ENCODE measurements at regions not wholly inside any gene's neighbourhood (a gene's known extent, or its start where the extent isn't known, plus 50 kb on each side); places are given as distances from the start of the nearest gene placed in this dataset.

DNA sequence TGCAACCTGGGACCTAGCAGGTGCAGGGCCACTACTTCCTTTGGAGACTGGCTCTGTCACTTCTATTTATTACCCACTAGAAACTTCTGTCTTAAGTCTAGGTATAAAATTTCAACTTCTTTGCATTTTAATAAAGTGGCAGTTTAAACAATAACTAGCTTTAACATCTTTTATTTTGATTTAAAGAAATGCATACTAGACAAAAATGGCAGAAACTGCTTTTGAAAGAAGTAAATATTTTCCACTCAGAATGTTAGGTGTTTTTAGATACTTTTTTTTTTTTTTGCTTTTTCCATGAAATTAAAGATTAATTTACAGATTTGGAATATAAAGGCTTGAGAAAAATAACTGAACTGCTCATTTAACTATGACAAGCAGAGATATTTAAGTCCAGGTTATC, 1477.6 kb downstream of the KCNT2 start:
- Histone ChIP-seq H3K27me3 (ENCODE audit: insufficient read depth, low read length) (no peaks in the 10 kb centered on the region), H3K4me1 (ENCODE audit: insufficient read depth, low read length, severe bottlenecking) (no peaks in the 10 kb centered on the region), H3K27ac (ENCODE audit: low read depth, low read length, poor library complexity, severe bottlenecking) (no peak overlapping the region), H3K9ac (ENCODE audit: low read length) (no peak overlapping the region), H3K4me2 (ENCODE audit: low read length) (no peak overlapping the region), H3K36me3 (ENCODE audit: insufficient read depth, low read length) (no peaks in the 10 kb centered on the region), H3F3A (ENCODE audit: insufficient read depth, low read length) (no peaks in the 10 kb centered on the region), H3K9me3 (ENCODE audit: low read length) (peaks cover 3% of the 10 kb centered on the region; the same call in 1 of the 2 replicates), H3K79me2 (ENCODE audit: insufficient read depth, low read length) (no peaks in the 10 kb centered on the region), H3K4me3 (ENCODE audit: low read depth, low read length, poor library complexity, severe bottlenecking) (no peak overlapping the region), H2AFZ (ENCODE audit: low read length) (no peak overlapping the region), H4K20me1 (ENCODE audit: insufficient read depth, low read length) (no peaks in the 10 kb centered on the region), H3K9me2 (ENCODE audit: low read depth, low read length) (no peaks in the 10 kb centered on the region)
- TF ChIP-seq, protein P1, sequence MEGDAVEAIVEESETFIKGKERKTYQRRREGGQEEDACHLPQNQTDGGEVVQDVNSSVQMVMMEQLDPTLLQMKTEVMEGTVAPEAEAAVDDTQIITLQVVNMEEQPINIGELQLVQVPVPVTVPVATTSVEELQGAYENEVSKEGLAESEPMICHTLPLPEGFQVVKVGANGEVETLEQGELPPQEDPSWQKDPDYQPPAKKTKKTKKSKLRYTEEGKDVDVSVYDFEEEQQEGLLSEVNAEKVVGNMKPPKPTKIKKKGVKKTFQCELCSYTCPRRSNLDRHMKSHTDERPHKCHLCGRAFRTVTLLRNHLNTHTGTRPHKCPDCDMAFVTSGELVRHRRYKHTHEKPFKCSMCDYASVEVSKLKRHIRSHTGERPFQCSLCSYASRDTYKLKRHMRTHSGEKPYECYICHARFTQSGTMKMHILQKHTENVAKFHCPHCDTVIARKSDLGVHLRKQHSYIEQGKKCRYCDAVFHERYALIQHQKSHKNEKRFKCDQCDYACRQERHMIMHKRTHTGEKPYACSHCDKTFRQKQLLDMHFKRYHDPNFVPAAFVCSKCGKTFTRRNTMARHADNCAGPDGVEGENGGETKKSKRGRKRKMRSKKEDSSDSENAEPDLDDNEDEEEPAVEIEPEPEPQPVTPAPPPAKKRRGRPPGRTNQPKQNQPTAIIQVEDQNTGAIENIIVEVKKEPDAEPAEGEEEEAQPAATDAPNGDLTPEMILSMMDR (IDR thresholded peaks at IDR 0.05; ENCODE audit: low read length) = no peak
- TF ChIP-seq EZH2 (IDR thresholded peaks at IDR 0.05; ENCODE audit: borderline replicate concordance, low read length) = no peak

DNA sequence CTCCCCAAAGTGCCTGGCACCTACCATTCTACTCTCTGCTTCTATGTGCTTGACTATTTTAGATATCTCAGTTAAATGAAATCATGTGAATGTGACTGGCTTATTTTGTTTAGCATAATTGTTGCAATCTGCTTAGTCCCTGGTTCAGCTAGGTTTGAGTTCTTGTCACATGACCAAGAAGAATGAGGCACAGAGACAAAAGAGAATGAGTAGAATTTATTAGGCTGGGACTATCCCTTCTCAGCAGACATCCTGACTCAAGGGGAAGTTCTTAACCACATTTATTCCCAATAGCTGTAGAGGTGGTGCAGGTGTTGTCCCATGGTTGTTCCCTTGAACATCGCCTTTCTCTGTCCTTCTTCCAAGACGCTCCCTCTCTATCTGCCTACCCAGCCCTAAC, 1485.7 kb downstream of the KCNT2 start:
- Histone ChIP-seq H3K9me3 (ENCODE audit: low read length) (no peaks in the 10 kb centered on the region), H3K27me3 (ENCODE audit: insufficient read depth, low read length) (no peaks in the 10 kb centered on the region), H4K20me1 (ENCODE audit: insufficient read depth, low read length) (no peaks in the 10 kb centered on the region)

DNA sequence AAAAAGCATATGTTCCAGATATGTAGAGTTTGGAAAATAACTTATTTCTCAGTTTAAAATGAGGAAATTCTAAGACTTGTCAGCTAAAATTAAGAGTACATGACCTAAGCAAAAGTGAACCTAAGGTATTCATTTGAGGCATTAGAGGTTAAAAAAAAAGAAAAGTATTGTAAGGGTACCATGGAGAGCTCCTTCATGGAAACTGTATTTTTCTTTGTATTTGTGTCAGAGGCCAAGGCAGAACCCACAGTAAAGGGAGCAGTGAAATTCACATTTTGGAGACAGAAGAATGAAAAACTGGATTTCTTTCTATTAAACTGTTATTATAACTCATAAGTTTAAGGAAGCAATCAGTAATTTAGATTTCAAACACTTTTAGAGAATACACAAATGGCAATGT, 1494.8 kb downstream of the KCNT2 start:
- H3K4me1 ChIP-seq (ENCODE audit: insufficient read depth, low read length, severe bottlenecking) = no peaks in the 10 kb centered on the region
- H4K20me1 ChIP-seq (ENCODE audit: insufficient read depth, low read length) = no peaks in the 10 kb centered on the region
- no peaks in the 10 kb centered on the region for H3F3A ChIP-seq (ENCODE audit: insufficient read depth, low read length)
- H3K9ac ChIP-seq (ENCODE audit: low read length) = no peak overlapping the region
- H2AFZ ChIP-seq (ENCODE audit: low read length) = no peak overlapping the region
- no peaks in the 10 kb centered on the region for H3K9me3 ChIP-seq (ENCODE audit: low read length)
- TF ChIP-seq, protein P1 (IDR thresholded peaks at IDR 0.05; ENCODE audit: low read length) = no peak
- no peak for TF ChIP-seq EZH2 (IDR thresholded peaks at IDR 0.05; ENCODE audit: borderline replicate concordance, low read length)
- H3K79me2 ChIP-seq (ENCODE audit: insufficient read depth, low read length) = no peaks in the 10 kb centered on the region
- no peak overlapping the region for H3K27ac ChIP-seq (ENCODE audit: low read depth, low read length, poor library complexity, severe bottlenecking)
- H3K4me2 ChIP-seq (ENCODE audit: low read length) = no peak overlapping the region
- H3K4me3 ChIP-seq (ENCODE audit: low read depth, low read length, poor library complexity, severe bottlenecking) = no peak overlapping the region
- no peaks in the 10 kb centered on the region for H3K36me3 ChIP-seq (ENCODE audit: insufficient read depth, low read length)
- H3K9me2 ChIP-seq (ENCODE audit: low read depth, low read length) = no peaks in the 10 kb centered on the region
- H3K27me3 ChIP-seq (ENCODE audit: insufficient read depth, low read length) = no peaks in the 10 kb centered on the region

More for the DNA sequence above, 1485.7 kb downstream of the KCNT2 start:
- TF ChIP-seq, protein P1 (IDR thresholded peaks at IDR 0.05; ENCODE audit: low read length) = no peak
- no peak for TF ChIP-seq EZH2 (IDR thresholded peaks at IDR 0.05; ENCODE audit: borderline replicate concordance, low read length)
- Histone ChIP-seq H3K4me3 (ENCODE audit: low read depth, low read length, poor library complexity, severe bottlenecking) (no peak overlapping the region), H3K9me2 (ENCODE audit: low read depth, low read length) (no peaks in the 10 kb centered on the region), H3F3A (ENCODE audit: insufficient read depth, low read length) (no peaks in the 10 kb centered on the region), H3K36me3 (ENCODE audit: insufficient read depth, low read length) (no peaks in the 10 kb centered on the region), H2AFZ (ENCODE audit: low read length) (no peak overlapping the region), H3K4me1 (ENCODE audit: insufficient read depth, low read length, severe bottlenecking) (peaks cover 6% of the 10 kb centered on the region), H3K9ac (ENCODE audit: low read length) (no peak overlapping the region), H3K79me2 (ENCODE audit: insufficient read depth, low read length) (no peaks in the 10 kb centered on the region), H3K4me2 (ENCODE audit: low read length) (no peak overlapping the region), H3K27ac (ENCODE audit: low read depth, low read length, poor library complexity, severe bottlenecking) (no peak overlapping the region)
